GM18498 (cell line): ENCODE measurements at regions not wholly inside any gene's neighbourhood (a gene's known extent, or its start where the extent isn't known, plus 50 kb on each side); places are given as distances from the start of the nearest gene placed in this dataset.

Experiments used
- ATAC-seq: cut with Tn5 transposase; IDR thresholded peaks from one replicate; pipeline ENCODE4 v1.9.1; 2021; ENCODE audit warnings: mild to moderate bottlenecking, moderate library complexity; ENCODE audit not compliant: unreplicated experiment

- ATAC-seq, result no peak
These were observed 103.7 kb downstream of the LACC1 start for GRCh38 chr13:43983373-43983772.

- ATAC-seq, result no peak
These were observed 104.6 kb downstream of the LACC1 start for GRCh38 chr13:43984292-43984691.

GRCh38 chr13:43985422-43986072 lies 105.8 kb downstream of the LACC1 start:
- no peak for ATAC-seq

GRCh38 chr13:43986421-43986981 lies 106.8 kb downstream of the LACC1 start:
- ATAC-seq, result no peak

- no peak for ATAC-seq
These were observed 108.6 kb downstream of the LACC1 start for GRCh38 chr13:43988302-43988701.

GRCh38 chr13:43990021-43990420 lies 110.3 kb downstream of the LACC1 start:
- ATAC-seq, result no peak

- no peak for ATAC-seq
These were observed 111.1 kb downstream of the LACC1 start for GRCh38 chr13:43990829-43991228.

- ATAC-seq, result no peak
These were observed 112.1 kb downstream of the LACC1 start for GRCh38 chr13:43991773-43992201.

GRCh38 chr13:43992211-43992610 lies 112.5 kb downstream of the LACC1 start:
- ATAC-seq, result no peak

GRCh38 chr13:43994999-43995859 lies 115.5 kb downstream of the LACC1 start:
- ATAC-seq, result no peak

- no peak for ATAC-seq
These were observed 116.5 kb downstream of the LACC1 start for GRCh38 chr13:43996221-43996620.

- no peak for ATAC-seq
These were observed 123.8 kb downstream of the LACC1 start for GRCh38 chr13:44003481-44003880.

- ATAC-seq, result no peak
These were observed 125.2 kb downstream of the LACC1 start for GRCh38 chr13:44004878-44005277.

GRCh38 chr13:44007451-44007850 lies 127.7 kb downstream of the LACC1 start:
- no peak for ATAC-seq

GRCh38 chr13:44011036-44011435 lies 131.3 kb downstream of the LACC1 start:
- no peak for ATAC-seq

- ATAC-seq, result no peak
These were observed 133.4 kb downstream of the LACC1 start for GRCh38 chr13:44012910-44013757.

- ATAC-seq, result no peak
These were observed 134.1 kb downstream of the LACC1 start for GRCh38 chr13:44013758-44014291.

GRCh38 chr13:44014501-44014900 lies 134.8 kb downstream of the LACC1 start:
- ATAC-seq, result no peak

GRCh38 chr13:44015118-44015517 lies 135.4 kb downstream of the LACC1 start:
- no peak for ATAC-seq

GRCh38 chr13:44015811-44016210 lies 136.1 kb downstream of the LACC1 start:
- no peak for ATAC-seq
